SK-N-SH treated with all-trans-retinoic acid at 6 μM for 48 hours (cell line): ENCODE measurements at regions not wholly inside any gene's neighbourhood (a gene's known extent, or its start where the extent isn't known, plus 50 kb on each side); places are given as distances from the start of the nearest gene placed in this dataset.

Experiments used
- ATAC-seq: fragments of 200-7000 bp; cut with Tn5 transposase; 3 replicates; pipeline ENCODE4 v1.9.1; 2020; ENCODE audit warnings: mild to moderate bottlenecking, moderate library complexity
- ARNTL ChIP-seq: fragments of 450-650 bp; formaldehyde crosslinking; IDR thresholded peaks from 2 replicates; pipeline ENCODE4 v1.5.0; 2020; ENCODE audit warnings: low read depth, mild to moderate bottlenecking, moderate library complexity, borderline replicate concordance
- BACH2 ChIP-seq: fragments of 250-450 bp; sonication (Bioruptor Pico); IDR thresholded peaks from 2 replicates; pipeline ENCODE4 v1.9.0; 2021; ENCODE audit warnings: mild to moderate bottlenecking, borderline replicate concordance
- CSDC2 ChIP-seq: fragments of 250-450 bp; sonication (Bioruptor Pico); IDR thresholded peaks from 2 replicates; pipeline ENCODE4 v1.5.0; 2020; ENCODE audit warnings: mild to moderate bottlenecking, moderate library complexity
- ESRRG ChIP-seq: fragments of 250-450 bp; sonication (Bioruptor Pico); IDR thresholded peaks from 2 replicates; pipeline ENCODE4 v1.6.1; 2021; ENCODE audit warnings: mild to moderate bottlenecking
- ISL1 ChIP-seq: fragments of 250-450 bp; sonication (Bioruptor Pico); IDR thresholded peaks from 2 replicates; pipeline ENCODE4 v2.1.2; 2022; ENCODE audit warnings: mild to moderate bottlenecking, moderate library complexity
- OSR1 ChIP-seq: fragments of 250-450 bp; sonication (Bioruptor Pico); IDR thresholded peaks from 2 replicates; pipeline ENCODE4 v1.8.0; 2022; ENCODE audit warnings: moderate library complexity, mild to moderate bottlenecking, inconsistent platforms
- RARB ChIP-seq: fragments of 250-450 bp; sonication (Bioruptor Pico); IDR thresholded peaks from 2 replicates; pipeline ENCODE4 v1.8.0; 2021; ENCODE audit warnings: mild to moderate bottlenecking, moderate library complexity
- SNAI2 ChIP-seq: fragments of 250-450 bp; sonication (Bioruptor Pico); IDR thresholded peaks from 2 replicates; pipeline ENCODE4 v1.5.0; 2020; ENCODE audit warnings: mild to moderate bottlenecking, moderate library complexity
- TOX ChIP-seq: fragments of 250-450 bp; sonication (Bioruptor Pico); IDR thresholded peaks from 2 replicates; pipeline ENCODE4 v1.8.0; 2021; ENCODE audit warnings: mild to moderate bottlenecking, moderate library complexity, borderline replicate concordance
- ZFP30 ChIP-seq: fragments of 450-650 bp; formaldehyde crosslinking; IDR thresholded peaks from 2 replicates; pipeline ENCODE4 v1.5.0; 2022; ENCODE audit warnings: mild to moderate bottlenecking, moderate library complexity
- ZNF565 ChIP-seq: fragments of 450-650 bp; formaldehyde crosslinking; conservative IDR thresholded peaks from 2 replicates; pipeline ENCODE4 v1.5.0; 2020; ENCODE audit warnings: low read depth, mild to moderate bottlenecking, moderate library complexity
- ZNF70 ChIP-seq: fragments of 450-650 bp; formaldehyde crosslinking; IDR thresholded peaks from 2 replicates; pipeline ENCODE4 v1.5.0; 2020; ENCODE audit warnings: mild to moderate bottlenecking, moderate library complexity
- ZNF8 ChIP-seq: fragments of 450-650 bp; formaldehyde crosslinking; IDR thresholded peaks from 2 replicates; pipeline ENCODE4 v1.5.0; 2020; ENCODE audit warnings: mild to moderate bottlenecking, moderate library complexity
- TF ChIP-seq, protein P1 (sequence below): fragments of 250-450 bp; sonication (Bioruptor Pico); IDR thresholded peaks from 2 replicates; pipeline ENCODE4 v1.5.0; 2020; ENCODE audit warnings: mild to moderate bottlenecking, moderate library complexity
- TF ChIP-seq, protein P2 (sequence below): fragments of 250-450 bp; sonication (Bioruptor Pico); IDR thresholded peaks from 2 replicates; pipeline ENCODE4 v1.5.1; 2021; ENCODE audit warnings: mild to moderate bottlenecking, moderate library complexity
- TF ChIP-seq, protein P3 (sequence below): fragments of 250-450 bp; sonication (Bioruptor Pico); IDR thresholded peaks from 2 replicates; pipeline ENCODE4 v1.5.1; 2020; ENCODE audit warnings: low read depth, mild to moderate bottlenecking, moderate library complexity
- TF ChIP-seq, protein P4 (sequence below): fragments of 250-450 bp; sonication (Bioruptor Pico); IDR thresholded peaks from 2 replicates; pipeline ENCODE4 v1.8.0; 2021; ENCODE audit warnings: low read depth, mild to moderate bottlenecking, moderate library complexity, borderline replicate concordance

GRCh38 chr10:60618861-60619260, 159.4 kb upstream of the CDK1 start:
- TF ChIP-seq, protein P1, sequence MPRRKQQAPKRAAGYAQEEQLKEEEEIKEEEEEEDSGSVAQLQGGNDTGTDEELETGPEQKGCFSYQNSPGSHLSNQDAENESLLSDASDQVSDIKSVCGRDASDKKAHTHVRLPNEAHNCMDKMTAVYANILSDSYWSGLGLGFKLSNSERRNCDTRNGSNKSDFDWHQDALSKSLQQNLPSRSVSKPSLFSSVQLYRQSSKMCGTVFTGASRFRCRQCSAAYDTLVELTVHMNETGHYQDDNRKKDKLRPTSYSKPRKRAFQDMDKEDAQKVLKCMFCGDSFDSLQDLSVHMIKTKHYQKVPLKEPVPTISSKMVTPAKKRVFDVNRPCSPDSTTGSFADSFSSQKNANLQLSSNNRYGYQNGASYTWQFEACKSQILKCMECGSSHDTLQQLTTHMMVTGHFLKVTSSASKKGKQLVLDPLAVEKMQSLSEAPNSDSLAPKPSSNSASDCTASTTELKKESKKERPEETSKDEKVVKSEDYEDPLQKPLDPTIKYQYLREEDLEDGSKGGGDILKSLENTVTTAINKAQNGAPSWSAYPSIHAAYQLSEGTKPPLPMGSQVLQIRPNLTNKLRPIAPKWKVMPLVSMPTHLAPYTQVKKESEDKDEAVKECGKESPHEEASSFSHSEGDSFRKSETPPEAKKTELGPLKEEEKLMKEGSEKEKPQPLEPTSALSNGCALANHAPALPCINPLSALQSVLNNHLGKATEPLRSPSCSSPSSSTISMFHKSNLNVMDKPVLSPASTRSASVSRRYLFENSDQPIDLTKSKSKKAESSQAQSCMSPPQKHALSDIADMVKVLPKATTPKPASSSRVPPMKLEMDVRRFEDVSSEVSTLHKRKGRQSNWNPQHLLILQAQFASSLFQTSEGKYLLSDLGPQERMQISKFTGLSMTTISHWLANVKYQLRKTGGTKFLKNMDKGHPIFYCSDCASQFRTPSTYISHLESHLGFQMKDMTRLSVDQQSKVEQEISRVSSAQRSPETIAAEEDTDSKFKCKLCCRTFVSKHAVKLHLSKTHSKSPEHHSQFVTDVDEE (CRISPR knock-in tag): no peak
- TF ChIP-seq, protein P2, sequence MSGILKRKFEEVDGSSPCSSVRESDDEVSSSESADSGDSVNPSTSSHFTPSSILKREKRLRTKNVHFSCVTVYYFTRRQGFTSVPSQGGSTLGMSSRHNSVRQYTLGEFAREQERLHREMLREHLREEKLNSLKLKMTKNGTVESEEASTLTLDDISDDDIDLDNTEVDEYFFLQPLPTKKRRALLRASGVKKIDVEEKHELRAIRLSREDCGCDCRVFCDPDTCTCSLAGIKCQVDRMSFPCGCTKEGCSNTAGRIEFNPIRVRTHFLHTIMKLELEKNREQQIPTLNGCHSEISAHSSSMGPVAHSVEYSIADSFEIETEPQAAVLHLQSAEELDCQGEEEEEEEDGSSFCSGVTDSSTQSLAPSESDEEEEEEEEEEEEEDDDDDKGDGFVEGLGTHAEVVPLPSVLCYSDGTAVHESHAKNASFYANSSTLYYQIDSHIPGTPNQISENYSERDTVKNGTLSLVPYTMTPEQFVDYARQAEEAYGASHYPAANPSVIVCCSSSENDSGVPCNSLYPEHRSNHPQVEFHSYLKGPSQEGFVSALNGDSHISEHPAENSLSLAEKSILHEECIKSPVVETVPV (CRISPR knock-in tag): no peak
- TF ChIP-seq, protein P3, sequence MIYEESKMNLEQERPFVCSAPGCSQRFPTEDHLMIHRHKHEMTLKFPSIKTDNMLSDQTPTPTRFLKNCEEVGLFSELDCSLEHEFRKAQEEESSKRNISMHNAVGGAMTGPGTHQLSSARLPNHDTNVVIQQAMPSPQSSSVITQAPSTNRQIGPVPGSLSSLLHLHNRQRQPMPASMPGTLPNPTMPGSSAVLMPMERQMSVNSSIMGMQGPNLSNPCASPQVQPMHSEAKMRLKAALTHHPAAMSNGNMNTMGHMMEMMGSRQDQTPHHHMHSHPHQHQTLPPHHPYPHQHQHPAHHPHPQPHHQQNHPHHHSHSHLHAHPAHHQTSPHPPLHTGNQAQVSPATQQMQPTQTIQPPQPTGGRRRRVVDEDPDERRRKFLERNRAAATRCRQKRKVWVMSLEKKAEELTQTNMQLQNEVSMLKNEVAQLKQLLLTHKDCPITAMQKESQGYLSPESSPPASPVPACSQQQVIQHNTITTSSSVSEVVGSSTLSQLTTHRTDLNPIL (CRISPR knock-in tag): no peak
- TF ChIP-seq ZNF565: no peak
- no peak for TF ChIP-seq CSDC2
- no peak for TF ChIP-seq TOX (CRISPR knock-in tag)
- no peak for TF ChIP-seq ISL1
- TF ChIP-seq ARNTL (CRISPR knock-in tag): no peak
- TF ChIP-seq RARB (CRISPR knock-in tag): no peak
- TF ChIP-seq ZNF70 (CRISPR knock-in tag): no peak
- no peak for TF ChIP-seq OSR1 (CRISPR knock-in tag)
- TF ChIP-seq ESRRG (CRISPR knock-in tag): no peak
- TF ChIP-seq BACH2 (CRISPR knock-in tag): no peak
- TF ChIP-seq, protein P4, sequence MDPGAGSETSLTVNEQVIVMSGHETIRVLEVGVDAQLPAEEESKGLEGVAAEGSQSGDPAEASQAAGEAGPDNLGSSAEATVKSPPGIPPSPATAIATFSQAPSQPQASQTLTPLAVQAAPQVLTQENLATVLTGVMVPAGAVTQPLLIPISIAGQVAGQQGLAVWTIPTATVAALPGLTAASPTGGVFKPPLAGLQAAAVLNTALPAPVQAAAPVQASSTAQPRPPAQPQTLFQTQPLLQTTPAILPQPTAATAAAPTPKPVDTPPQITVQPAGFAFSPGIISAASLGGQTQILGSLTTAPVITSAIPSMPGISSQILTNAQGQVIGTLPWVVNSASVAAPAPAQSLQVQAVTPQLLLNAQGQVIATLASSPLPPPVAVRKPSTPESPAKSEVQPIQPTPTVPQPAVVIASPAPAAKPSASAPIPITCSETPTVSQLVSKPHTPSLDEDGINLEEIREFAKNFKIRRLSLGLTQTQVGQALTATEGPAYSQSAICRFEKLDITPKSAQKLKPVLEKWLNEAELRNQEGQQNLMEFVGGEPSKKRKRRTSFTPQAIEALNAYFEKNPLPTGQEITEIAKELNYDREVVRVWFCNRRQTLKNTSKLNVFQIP: no peak

DNA sequence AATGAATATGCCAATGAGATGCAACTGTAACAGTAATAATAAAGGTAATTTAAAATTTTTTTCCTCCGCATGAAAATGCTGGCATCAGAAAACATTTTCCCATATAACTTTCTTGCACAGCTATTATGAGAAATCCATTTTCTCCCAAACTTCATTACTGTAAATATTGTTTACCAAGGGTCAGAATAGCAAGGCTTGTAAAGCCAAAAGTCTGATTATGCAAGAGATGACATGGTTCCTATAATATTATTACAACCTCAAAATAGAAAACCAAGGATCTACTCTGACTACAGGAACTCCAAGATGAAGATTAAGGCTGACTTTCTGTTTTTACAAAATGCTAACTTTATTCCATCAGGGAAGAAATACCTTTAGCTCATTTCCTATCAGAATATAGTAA, 162.7 kb upstream of the CDK1 start:
- no peak for ATAC-seq
- no peak for TF ChIP-seq BACH2 (CRISPR knock-in tag)
- TF ChIP-seq TOX (CRISPR knock-in tag): no peak
- TF ChIP-seq, protein P3 (CRISPR knock-in tag): no peak

More at GRCh38 chr10:60618861-60619260, 159.4 kb upstream of the CDK1 start:
- ATAC-seq: no peak

DNA sequence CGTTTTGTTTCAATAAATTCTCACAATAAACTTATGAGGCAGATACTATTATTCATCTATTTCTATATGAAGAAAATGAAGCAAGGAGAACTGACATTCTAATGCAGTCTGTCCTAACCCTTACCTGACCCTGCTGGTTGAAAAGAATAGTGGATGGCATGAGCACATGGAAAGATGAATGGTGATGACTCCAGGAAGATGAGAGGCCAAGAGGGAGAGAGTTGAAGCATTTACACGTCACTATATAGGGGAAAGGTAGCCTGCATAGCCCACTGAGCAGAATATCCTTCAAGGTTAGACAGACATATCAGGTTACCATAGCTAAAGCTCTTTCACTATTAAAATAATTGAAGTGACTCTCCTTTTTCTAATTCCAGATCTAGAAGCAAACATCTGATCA, 163.9 kb upstream of the CDK1 start:
- TF ChIP-seq RARB (CRISPR knock-in tag) (no peak), ESRRG (CRISPR knock-in tag) (no peak), ZFP30 (CRISPR knock-in tag) (no peak), SNAI2 (CRISPR knock-in tag) (no peak), ZNF8 (CRISPR knock-in tag) (no peak), ISL1 (no peak), ARNTL (CRISPR knock-in tag) (no peak)
- TF ChIP-seq, protein P2 (CRISPR knock-in tag): no peak
- TF ChIP-seq, protein P4: no peak
- TF ChIP-seq, all 23 proteins: peak for 0
- no peak for ATAC-seq
